CD4-positive, alpha-beta T cell treated with Interleukin-12 subunit alpha and Interleukin-12 subunit beta, for 1 hour (primary cell): ENCODE measurements at regions not wholly inside any gene's neighbourhood (a gene's known extent, or its start where the extent isn't known, plus 50 kb on each side); places are given as distances from the start of the nearest gene placed in this dataset.
A peak's percentile ranks its signal among the peaks of the same experiment; 100 is the strongest.

Source experiments
- DNase-seq: peaks from one replicate; pipeline ENCODE4 v3.0.0-alpha.2; 2020

GRCh38 chr1:84090447-84091245, 53.4 kb upstream of the PRKACB start:
- peak; percentile 41 for DNase-seq

DNA sequence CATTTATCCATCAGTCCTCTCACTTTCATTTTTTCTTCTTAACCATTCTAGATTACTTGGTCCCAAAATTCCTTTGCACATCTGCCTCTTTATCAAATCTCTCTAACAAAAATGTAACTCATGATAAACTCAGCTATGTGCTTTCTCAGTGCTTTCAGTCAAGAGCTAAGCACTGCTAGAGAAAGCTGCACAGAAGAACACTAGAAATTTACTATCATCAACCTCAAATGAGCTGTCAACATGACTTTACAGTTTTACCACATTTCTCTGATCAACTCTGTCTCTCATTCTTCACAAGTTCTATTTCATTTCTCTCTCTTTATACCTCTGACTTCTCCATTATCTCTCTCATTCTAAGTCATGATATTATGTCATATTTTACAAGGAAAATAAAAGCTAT, 54.2 kb upstream of the PRKACB start:
- no peak for DNase-seq

- no peak for DNase-seq
These were observed 54.6 kb upstream of the PRKACB start for GRCh38 chr1:84089465-84089864.

- DNase-seq = no peak
These were observed 57.5 kb upstream of the PRKACB start for GRCh38 chr1:84086616-84087015.

GRCh38 chr1:84086189-84086588, 57.9 kb upstream of the PRKACB start:
- no peak for DNase-seq

DNA sequence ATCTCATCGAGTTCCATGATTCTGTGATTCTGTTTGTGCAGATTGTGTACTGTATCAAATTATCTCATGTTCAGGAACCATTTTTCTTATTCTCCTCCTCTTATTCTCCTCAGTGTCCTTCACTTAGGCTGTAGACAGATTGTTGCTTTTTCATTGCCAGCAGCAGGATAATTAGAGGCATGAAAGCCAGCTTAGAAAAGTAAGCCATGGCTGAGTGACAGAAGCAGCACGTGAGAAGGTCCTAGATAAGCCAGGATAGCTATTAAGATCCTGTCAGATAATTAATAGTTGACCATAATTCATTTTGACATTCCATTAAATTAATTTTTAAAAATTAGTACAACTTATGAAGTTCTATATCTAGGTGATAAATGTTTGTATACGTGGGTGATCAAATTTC, 60.8 kb upstream of the PRKACB start:
- no peak for DNase-seq

- no peak for DNase-seq
These were observed 65.2 kb upstream of the PRKACB start for GRCh38 chr1:84078842-84079202.

DNA sequence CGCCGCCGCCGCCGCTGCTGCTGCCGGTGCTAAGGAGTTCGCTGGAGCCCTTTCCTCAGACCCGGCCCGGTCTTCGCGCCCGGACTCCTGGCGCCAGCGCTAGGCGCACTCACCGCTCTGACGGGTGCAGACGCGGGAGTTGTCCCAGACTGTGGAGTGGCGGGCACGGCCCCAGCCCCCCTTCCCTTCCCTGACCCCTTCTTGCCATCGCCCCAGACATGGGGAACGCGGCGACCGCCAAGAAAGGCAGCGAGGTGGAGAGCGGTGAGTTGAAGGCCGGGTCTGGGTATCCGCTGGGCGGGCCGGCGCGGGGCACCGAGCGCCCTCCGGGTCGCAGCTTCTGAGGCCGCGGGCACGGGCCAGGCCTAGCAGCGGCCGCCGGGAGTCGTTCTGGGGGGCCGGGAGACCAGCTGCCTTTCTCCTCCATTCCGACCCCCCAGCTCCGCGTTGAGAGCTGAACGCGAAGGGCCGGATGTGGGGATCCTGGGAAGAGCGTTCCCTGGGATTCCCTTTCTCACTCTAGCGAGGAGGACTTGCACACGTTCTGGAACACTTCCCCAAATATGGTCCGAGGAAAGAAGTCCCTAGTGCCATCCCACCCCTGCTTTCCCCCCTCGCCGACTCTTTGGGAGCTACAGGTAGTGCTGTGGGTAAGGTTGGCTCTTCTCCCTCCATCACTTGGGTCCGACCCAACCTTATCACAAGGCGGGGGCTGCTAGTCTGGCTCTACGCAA, 65.8 kb upstream of the PRKACB start:
- DNase-seq = no peak

DNA sequence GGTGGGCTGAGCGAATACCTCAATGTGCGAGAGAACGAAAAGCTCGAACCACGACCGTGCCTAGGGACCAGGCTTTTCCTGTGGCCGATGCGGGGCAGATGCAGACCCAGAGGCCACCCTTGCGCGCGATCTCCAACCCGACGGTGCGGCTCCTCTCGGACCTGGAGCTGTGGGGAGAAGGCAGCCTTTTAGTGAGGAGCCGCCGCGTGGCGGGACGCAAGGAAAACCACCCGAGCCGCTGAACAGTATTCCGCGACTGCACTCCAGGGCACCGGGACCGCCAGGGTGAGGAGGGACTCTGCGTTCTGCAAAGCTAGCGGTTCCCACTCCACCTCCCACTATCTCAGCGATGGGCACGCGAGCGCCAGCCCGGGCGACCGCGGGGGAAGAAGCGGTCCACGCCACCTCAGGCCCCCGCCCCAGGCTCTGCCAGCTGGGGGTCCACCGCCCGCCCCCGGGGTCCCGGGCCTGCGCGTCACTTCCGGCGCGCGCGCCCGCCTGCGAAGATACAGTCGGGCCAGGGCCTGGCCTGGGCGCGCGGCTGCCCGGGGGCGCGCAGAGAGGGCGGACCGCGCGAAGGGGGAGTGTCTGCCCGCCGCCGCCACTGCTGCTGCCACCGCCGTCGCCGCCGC, 66.5 kb upstream of the PRKACB start:
- peak; percentile 80 for DNase-seq

GRCh38 chr1:84073266-84073665, 70.8 kb upstream of the PRKACB start:
- DNase-seq = no peak

DNA sequence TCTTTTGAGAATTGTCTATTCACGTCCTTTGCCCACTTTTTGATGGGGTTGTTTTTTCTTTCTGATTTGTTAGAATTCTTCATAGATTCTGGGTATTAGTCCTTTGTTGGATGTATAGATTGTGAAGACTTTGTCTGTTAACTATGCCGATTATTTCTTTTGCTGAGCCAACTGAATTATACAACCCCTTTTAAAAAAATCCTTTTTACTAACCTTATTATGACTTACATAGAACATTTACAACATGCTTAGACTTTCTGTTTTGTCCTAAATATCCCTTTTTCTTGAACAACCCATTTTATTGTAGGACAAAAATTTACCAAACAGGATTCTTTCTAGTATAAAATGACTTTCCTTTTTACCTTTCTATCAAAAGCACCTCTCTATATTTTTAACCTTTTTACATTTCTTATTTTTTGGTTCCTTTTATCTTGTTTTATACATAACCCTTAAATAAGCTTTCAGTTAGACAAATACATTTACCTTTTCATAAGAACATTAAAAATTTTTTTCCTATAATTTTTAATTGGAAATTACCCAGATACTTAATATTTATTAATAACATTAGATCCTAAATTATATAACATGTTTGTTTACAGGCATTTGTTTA, 70.4 kb upstream of the TTLL7 start:
- DNase-seq = no peak

- DNase-seq = no peak
These were observed 63.6 kb upstream of the TTLL7 start for GRCh38 chr1:84062496-84062895.

GRCh38 chr1:84061336-84061735, 62.4 kb upstream of the TTLL7 start:
- DNase-seq = no peak

DNA sequence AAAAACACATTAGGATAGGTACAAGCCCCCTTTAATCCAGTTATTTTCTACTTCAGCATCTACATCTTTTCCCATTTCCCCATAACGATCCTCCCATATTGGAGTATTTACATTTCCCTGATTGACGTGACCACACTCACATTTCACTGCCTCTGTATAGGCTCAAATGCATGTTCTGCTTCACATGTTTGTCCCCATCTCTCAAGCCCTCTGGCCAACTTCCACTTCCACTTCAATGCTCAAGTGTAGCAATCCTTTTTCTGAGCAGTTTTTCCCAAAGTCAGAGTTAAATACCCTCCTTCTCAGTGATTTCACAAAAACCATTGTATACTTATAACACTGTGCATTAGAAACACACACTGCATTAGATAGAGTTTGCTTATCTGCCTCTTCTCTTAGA, 61.8 kb upstream of the TTLL7 start:
- DNase-seq = no peak

GRCh38 chr1:84048820-84049219, 49.9 kb upstream of the TTLL7 start:
- no peak for DNase-seq
